GM19452 (cell line): ENCODE measurements at regions not wholly inside any gene's neighbourhood (a gene's known extent, or its start where the extent isn't known, plus 50 kb on each side); places are given as distances from the start of the nearest gene placed in this dataset.
"Not testable (repeated sequence)": the region's sequence is repeated elsewhere in the genome, so short reads cannot be mapped to it uniquely, and the experiment has no call there.

Source experiments
- ATAC-seq: cut with Tn5 transposase; IDR thresholded peaks from one replicate; pipeline ENCODE4 v1.9.1; 2021; ENCODE audit not compliant: unreplicated experiment

GRCh38 chr2:16226943-16227664 is 286.8 kb downstream of the MYCN start:
- ATAC-seq = no peak

GRCh38 chr2:16226381-16226780 is 286.0 kb downstream of the MYCN start:
- ATAC-seq = no peak

- ATAC-seq = no peak
Measured at GRCh38 chr2:16225545-16225944, 285.2 kb downstream of the MYCN start.

GRCh38 chr2:16225071-16225470 is 284.7 kb downstream of the MYCN start:
- no peak for ATAC-seq

GRCh38 chr2:16224298-16225045 is 284.1 kb downstream of the MYCN start:
- ATAC-seq = no peak

- ATAC-seq = no peak
Measured at GRCh38 chr2:16223841-16224177, 283.5 kb downstream of the MYCN start.

GRCh38 chr2:16223161-16223840 is 283.0 kb downstream of the MYCN start:
- no peak for ATAC-seq

- ATAC-seq = no peak
Measured at GRCh38 chr2:16222326-16222725, 282.0 kb downstream of the MYCN start.

GRCh38 chr2:16221461-16222010 is 281.2 kb downstream of the MYCN start:
- ATAC-seq = no peak

GRCh38 chr2:16219292-16219975 is 279.1 kb downstream of the MYCN start:
- no peak for ATAC-seq

- ATAC-seq = no peak
Measured at GRCh38 chr2:16218625-16219024, 278.3 kb downstream of the MYCN start.

- ATAC-seq = no peak
Measured at GRCh38 chr2:16218161-16218560, 277.8 kb downstream of the MYCN start.

GRCh38 chr2:16217741-16218140 is 277.4 kb downstream of the MYCN start:
- ATAC-seq = not testable (repeated sequence)

GRCh38 chr2:16217291-16217690 is 276.9 kb downstream of the MYCN start:
- no peak for ATAC-seq

- ATAC-seq = no peak
Measured at GRCh38 chr2:16216558-16216945, 276.2 kb downstream of the MYCN start.

- no peak for ATAC-seq
Measured at GRCh38 chr2:16215902-16216557, 275.7 kb downstream of the MYCN start.

- ATAC-seq = no peak
Measured at GRCh38 chr2:16214861-16215260, 274.5 kb downstream of the MYCN start.

GRCh38 chr2:16214391-16214790 is 274.0 kb downstream of the MYCN start:
- ATAC-seq = no peak

GRCh38 chr2:16212321-16212720 is 272.0 kb downstream of the MYCN start:
- no peak for ATAC-seq

GRCh38 chr2:16211341-16211740 is 271.0 kb downstream of the MYCN start:
- no peak for ATAC-seq

GRCh38 chr2:16210841-16211240 is 270.5 kb downstream of the MYCN start:
- no peak for ATAC-seq
